ENCODE measurements at regions not wholly inside any gene's neighbourhood (a gene's known extent, or its start where the extent isn't known, plus 50 kb on each side); places are given as distances from the start of the nearest gene placed in this dataset.
"Not testable (repeated sequence)": the region's sequence is repeated elsewhere in the genome, so short reads cannot be mapped to it uniquely, and the experiment has no call there.

DNA sequence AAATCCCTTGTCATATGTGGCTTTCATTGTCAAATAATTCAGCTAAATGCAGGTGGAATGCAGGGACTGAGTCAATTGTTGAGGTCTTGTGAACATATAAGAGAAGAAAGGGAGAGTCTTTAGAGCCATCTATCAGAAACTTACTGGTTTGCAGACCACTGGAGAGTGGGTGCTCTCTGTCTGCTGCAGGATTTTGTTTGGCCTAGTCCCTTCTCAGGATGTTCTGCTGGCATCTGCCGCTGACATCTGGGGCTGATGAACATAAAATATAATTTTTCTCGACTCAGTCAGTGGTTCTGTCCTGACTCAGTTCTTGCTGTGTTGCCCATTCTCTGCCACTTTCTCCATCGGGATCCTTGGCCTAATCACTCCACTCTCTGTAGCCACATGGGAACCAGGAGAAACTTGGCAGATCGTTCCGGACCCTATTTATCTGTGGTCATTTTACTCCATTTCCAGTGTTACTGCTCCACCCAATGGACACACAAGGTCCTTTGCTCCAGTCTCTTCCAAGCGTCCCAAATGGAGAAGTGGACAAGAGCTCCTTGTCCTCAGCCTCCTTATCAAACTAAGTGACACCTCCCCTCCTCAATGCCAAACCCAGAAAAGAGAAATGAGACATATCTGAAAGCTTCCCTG, 436.2 kb downstream of the FAT4 start:
- DNase-seq (ENCODE audit: low spot score): no peak

DNA sequence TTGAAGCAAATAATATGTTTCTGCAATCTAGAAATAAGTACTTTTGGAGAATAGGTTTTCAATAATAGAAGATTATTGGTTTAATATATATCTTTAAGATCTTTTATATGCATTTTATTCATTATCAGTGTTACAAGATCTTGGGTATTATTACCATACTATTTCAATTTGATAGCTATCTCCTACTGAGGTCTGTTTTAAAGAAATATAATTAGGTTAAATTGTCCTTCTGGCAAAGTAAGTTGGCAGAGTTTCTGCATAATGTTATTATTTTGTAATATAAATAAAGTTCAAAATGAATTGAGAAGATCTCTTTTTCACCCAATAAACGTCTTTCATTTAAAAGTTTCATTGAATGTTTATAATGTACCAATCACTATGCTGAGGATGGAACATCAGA, 443.7 kb downstream of the FAT4 start:
- DNase-seq (ENCODE audit: low spot score): no peak

- no peak for DNase-seq (ENCODE audit: low spot score)
These were observed 445.6 kb downstream of the FAT4 start for GRCh38 chr4:125760201-125760819.

GRCh38 chr4:125760956-125761355, 446.2 kb downstream of the FAT4 start:
- DNase-seq (ENCODE audit: low spot score): no peak

GRCh38 chr4:125762537-125762936, 447.8 kb downstream of the FAT4 start:
- no peak for DNase-seq (ENCODE audit: low spot score)

- no peak for DNase-seq (ENCODE audit: low spot score)
These were observed 451.2 kb downstream of the FAT4 start for GRCh38 chr4:125765941-125766340.

- no peak for DNase-seq (ENCODE audit: low spot score)
These were observed 456.2 kb downstream of the FAT4 start for GRCh38 chr4:125770814-125771398.

GRCh38 chr4:125772680-125773079, 457.9 kb downstream of the FAT4 start:
- no peak for DNase-seq (ENCODE audit: low spot score)

DNA sequence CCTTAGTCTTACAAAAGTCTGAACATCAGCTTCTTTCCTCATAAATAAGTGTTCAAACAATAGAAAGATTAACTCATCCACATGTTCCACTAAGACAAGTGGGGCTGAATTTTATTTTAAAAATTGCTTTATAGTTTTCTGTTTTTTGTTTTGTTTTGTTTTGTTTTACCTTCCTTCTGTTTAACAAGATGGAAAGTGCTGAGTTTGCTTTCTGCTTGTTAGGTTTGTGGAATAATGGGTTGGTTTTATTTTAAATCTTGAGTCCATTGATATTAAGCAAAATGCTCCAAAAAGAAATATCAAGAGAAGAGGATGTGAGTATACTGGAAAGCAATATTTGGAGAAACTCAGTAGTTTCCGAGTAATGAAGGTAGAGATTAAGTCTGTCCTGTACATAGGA, 458.7 kb downstream of the FAT4 start:
- DNase-seq (ENCODE audit: low spot score): no peak

- no peak for DNase-seq (ENCODE audit: low spot score)
These were observed 459.2 kb downstream of the FAT4 start for GRCh38 chr4:125773931-125774330.

DNA sequence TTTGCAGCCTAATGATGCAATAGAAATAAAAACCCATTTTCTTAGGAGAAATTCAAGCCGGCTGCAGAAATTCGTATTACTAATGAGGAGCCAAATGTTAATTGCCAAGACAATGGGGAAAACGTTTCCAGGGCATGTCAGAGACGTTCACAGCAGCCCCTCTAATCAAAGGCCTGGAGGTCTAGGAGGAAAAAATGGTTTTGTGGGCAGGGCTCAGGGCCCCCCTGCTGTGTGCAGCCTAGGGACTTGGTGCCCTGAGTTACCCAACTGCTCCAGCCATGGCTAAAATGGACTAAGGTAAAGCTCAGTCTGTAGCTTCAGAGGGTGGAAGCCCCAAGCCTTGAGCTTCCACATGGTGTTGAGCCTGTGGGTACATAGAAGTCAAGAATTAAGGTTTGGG, 461.4 kb downstream of the FAT4 start:
- DNase-seq (ENCODE audit: low spot score): no peak

- no peak for DNase-seq (ENCODE audit: low spot score)
These were observed 465.4 kb downstream of the FAT4 start for GRCh38 chr4:125780164-125780563.

DNA sequence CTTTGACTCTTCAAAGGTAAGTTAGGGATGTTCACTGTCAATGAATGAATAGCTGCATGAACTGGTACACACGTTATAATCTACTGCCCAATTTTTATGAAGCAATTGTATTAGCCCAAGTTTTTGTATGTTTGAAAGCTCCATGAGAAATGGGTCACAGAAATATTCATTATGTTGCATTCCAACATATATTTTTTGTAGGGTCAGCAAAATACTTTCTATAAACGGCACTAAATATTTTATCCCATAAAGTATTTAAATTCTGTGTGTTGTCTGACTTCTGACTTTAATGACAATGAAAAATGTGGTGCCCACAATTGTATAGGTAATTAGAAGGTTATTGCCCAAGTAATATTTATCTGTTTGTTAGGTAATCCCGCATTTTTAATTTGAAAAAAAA, 466.0 kb downstream of the FAT4 start:
- no peak for DNase-seq (ENCODE audit: low spot score)

DNA sequence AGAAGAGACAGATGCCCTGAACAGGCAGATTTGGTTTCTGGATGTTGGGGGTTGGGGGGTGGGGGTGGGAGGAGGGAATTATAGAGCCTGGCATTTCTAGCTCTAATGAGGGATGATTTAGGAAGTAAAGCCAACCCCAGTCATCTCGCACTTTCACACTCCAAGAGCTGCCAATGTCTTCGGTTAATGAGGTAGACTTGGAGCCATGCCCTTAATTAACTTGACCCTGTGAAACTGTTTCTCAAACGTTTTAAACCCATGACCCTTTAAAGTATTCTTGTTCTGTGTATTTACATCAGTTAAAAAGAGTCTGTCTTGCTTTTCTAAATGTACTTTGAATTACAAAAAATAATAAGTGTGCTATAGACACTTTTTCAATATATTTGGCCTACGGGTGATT, 466.9 kb downstream of the FAT4 start:
- no peak for DNase-seq (ENCODE audit: low spot score)

DNA sequence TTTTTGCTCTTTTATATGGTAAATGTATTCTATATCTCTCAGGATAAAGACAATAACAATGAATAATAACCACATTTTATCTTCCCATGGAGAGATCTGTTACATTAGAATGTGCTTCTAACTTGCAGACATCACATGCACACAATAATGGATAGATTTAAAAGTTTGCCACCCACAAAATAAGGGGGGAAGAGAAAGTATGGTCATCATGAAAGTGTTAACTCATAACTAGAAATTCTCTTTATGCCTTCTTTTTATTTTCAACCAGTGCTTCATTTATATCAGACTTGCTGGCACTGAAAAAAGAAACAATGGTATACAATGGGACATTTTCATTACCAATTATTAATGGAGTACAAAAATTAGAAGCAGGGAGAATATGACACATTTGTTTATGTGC, 470.0 kb downstream of the FAT4 start:
- DNase-seq (ENCODE audit: low spot score): no peak

GRCh38 chr4:125787707-125788106, 473.0 kb downstream of the FAT4 start:
- DNase-seq (ENCODE audit: low spot score): no peak

- DNase-seq (ENCODE audit: low spot score): no peak
These were observed 474.3 kb downstream of the FAT4 start for GRCh38 chr4:125789023-125789422.

DNA sequence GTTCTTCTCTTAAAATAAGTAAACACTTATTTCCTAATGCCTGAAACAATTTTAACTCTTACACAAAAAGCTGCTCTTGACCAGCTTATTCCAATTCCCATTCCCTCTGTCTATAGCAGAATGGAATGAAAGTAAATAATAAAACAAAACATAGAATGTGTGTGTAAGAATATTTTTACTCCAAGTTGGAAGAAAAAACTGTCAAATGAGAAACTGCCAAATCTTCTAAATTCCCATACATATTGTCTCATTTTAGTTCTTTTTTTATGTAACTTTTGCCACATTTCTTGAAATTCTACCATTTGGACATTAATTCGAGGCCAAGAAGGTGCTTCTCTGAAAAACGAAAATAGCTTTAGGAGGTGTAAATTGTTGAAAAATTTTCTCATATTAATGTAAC, 477.1 kb downstream of the FAT4 start:
- no peak for DNase-seq (ENCODE audit: low spot score)

- DNase-seq (ENCODE audit: low spot score): no peak
These were observed 480.2 kb downstream of the FAT4 start for GRCh38 chr4:125794989-125795388.

DNA sequence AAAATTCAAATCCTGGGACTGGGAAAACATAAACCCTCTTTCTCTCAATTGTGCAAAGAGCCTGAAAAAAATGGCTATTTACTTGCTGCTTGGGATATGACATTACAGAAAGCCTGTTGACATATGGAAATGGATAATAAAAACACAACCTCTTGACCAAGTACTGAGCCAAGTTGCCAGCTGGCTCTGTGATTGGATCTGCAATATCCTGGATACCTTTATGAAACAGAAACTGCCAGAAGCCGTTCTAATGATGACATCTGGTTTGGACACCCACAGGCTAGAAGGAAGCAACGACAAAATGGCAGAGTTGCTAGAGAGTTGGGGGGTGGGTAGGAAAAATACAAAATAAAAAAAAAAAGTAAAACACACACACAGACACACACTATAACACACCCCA, 481.4 kb downstream of the FAT4 start:
- DNase-seq (ENCODE audit: low spot score): no peak

DNA sequence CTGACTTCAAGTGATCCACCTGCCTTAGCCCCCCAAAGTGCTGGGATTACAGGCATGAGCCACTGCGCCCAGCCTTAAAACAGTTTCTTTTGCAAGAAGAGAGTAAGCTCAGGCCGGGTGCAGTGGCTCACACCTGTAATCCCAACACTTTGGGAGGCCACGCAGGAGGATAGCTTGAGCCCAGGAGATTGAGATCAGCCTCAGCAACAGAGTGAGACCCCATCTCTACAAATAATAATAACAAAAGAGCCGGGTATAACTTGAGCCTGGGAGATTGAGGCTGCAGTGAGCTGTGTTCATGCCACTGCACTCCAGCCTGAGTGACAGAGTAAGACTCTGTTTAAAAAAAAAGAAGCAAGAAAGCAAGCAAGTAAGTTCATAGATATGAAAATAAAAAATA, 482.9 kb downstream of the FAT4 start:
- not testable (repeated sequence) for DNase-seq (ENCODE audit: low spot score)

- no peak for DNase-seq (ENCODE audit: low spot score)
These were observed 486.6 kb downstream of the FAT4 start for GRCh38 chr4:125801373-125801772.

- no peak for DNase-seq (ENCODE audit: low spot score)
These were observed 487.2 kb downstream of the FAT4 start for GRCh38 chr4:125801924-125802323.

GRCh38 chr4:125808022-125808421, 493.3 kb downstream of the FAT4 start:
- no peak for DNase-seq (ENCODE audit: low spot score)

Measured in left forelimb (tissue), 1 donor.